Ishikawa (cell line): ENCODE measurements at regions not wholly inside any gene's neighbourhood (a gene's known extent, or its start where the extent isn't known, plus 50 kb on each side); places are given as distances from the start of the nearest gene placed in this dataset.

Source experiments
- CEBPB ChIP-seq: IDR thresholded peaks from 2 replicates; pipeline ENCODE4 v1.6.1; 2012
- CREB1 ChIP-seq: IDR thresholded peaks from 2 replicates; pipeline ENCODE4 v1.6.1; 2012; ENCODE audit warnings: low read depth
- EGR1 ChIP-seq: IDR thresholded peaks from 2 replicates; pipeline ENCODE4 v1.6.1; 2012
- EP300 ChIP-seq: IDR thresholded peaks from 2 replicates; pipeline ENCODE4 v1.6.1; 2012; ENCODE audit warnings: borderline replicate concordance
- FOXM1 ChIP-seq: IDR thresholded peaks from 2 replicates; pipeline ENCODE4 v1.6.1; 2012; ENCODE audit warnings: low read depth, borderline replicate concordance
- MAX ChIP-seq: IDR thresholded peaks from 2 replicates; pipeline ENCODE4 v1.6.1; 2012
- NFIC ChIP-seq: IDR thresholded peaks from 2 replicates; pipeline ENCODE4 v1.6.1; 2012
- RAD21 ChIP-seq: IDR thresholded peaks from 2 replicates; pipeline ENCODE4 v1.6.1; 2012; ENCODE audit warnings: low read depth
- REST ChIP-seq: IDR thresholded peaks from 2 replicates; pipeline ENCODE4 v1.6.1; 2012; ENCODE audit warnings: low read depth, mild to moderate bottlenecking
- TAF1 ChIP-seq: IDR thresholded peaks from 2 replicates; pipeline ENCODE4 v1.6.1; 2012; ENCODE audit warnings: low read depth, mild to moderate bottlenecking
- TCF12 ChIP-seq: IDR thresholded peaks from 2 replicates; pipeline ENCODE4 v1.6.1; 2012; ENCODE audit warnings: low read depth
- TEAD4 ChIP-seq: IDR thresholded peaks from 2 replicates; pipeline ENCODE4 v1.6.1; 2012
- USF1 ChIP-seq: IDR thresholded peaks from 2 replicates; pipeline ENCODE4 v1.6.1; 2012
- YY1 ChIP-seq: IDR thresholded peaks from 2 replicates; pipeline ENCODE4 v1.6.1; 2012; ENCODE audit warnings: low read depth
- ZBTB7A ChIP-seq: IDR thresholded peaks from 2 replicates; pipeline ENCODE4 v1.6.1; 2012; ENCODE audit warnings: low read depth

GRCh38 chr14:89571491-89571890, 154.5 kb upstream of the FOXN3 start:
- TF ChIP-seq TAF1 = no peak
- TF ChIP-seq REST = no peak
- no peak for TF ChIP-seq RAD21
- no peak for TF ChIP-seq EGR1
- TF ChIP-seq CEBPB = no peak
- no peak for TF ChIP-seq NFIC
- TF ChIP-seq TCF12 = no peak
- TF ChIP-seq YY1 = no peak
- TF ChIP-seq TEAD4 = no peak
- no peak for TF ChIP-seq MAX
- TF ChIP-seq USF1 = no peak
- no peak for TF ChIP-seq ZBTB7A
- TF ChIP-seq EP300 = no peak
- no peak for TF ChIP-seq FOXM1
- TF ChIP-seq CREB1 = no peak

GRCh38 chr14:89566644-89567415, 149.8 kb upstream of the FOXN3 start:
- TF ChIP-seq REST (no peak), RAD21 (no peak)

GRCh38 chr14:89566180-89566579, 149.1 kb upstream of the FOXN3 start:
- TF ChIP-seq TCF12 = no peak
- no peak for TF ChIP-seq EP300
- no peak for TF ChIP-seq CREB1
- no peak for TF ChIP-seq RAD21
- no peak for TF ChIP-seq TEAD4
- TF ChIP-seq FOXM1 = no peak
- TF ChIP-seq MAX = no peak
- TF ChIP-seq REST = no peak
- TF ChIP-seq EGR1 = no peak
- no peak for TF ChIP-seq ZBTB7A

- no peak for TF ChIP-seq CREB1
Measured at GRCh38 chr14:89565607-89566006, 148.6 kb upstream of the FOXN3 start.

GRCh38 chr14:89564989-89565388, 148.0 kb upstream of the FOXN3 start:
- TF ChIP-seq REST = no peak
